PC-3 (cell line): ENCODE measurements at regions not wholly inside any gene's neighbourhood (a gene's known extent, or its start where the extent isn't known, plus 50 kb on each side); places are given as distances from the start of the nearest gene placed in this dataset.

ENCODE experiments used
- EZH2 ChIP-seq: fragments of 300-600 bp; sonication (generic); IDR thresholded peaks from one replicate; pipeline ENCODE4 v1.6.1; 2017; ENCODE audit warnings: antibody characterized with exemption, mild to moderate bottlenecking, low read length; ENCODE audit not compliant: unreplicated experiment
- EZH2phosphoT487 ChIP-seq: fragments of 300-600 bp; sonication (generic); IDR thresholded peaks from 2 replicates; pipeline ENCODE4 v1.6.1; 2018; ENCODE audit warnings: mild to moderate bottlenecking, antibody characterized with exemption, low read length, borderline replicate concordance
- TF ChIP-seq, protein P1 (sequence below): fragments of 300-600 bp; sonication (generic); conservative IDR thresholded peaks from 2 replicates; pipeline ENCODE4 v1.5.1; 2017; ENCODE audit warnings: antibody characterized with exemption, low read depth, mild to moderate bottlenecking, low read length

DNA sequence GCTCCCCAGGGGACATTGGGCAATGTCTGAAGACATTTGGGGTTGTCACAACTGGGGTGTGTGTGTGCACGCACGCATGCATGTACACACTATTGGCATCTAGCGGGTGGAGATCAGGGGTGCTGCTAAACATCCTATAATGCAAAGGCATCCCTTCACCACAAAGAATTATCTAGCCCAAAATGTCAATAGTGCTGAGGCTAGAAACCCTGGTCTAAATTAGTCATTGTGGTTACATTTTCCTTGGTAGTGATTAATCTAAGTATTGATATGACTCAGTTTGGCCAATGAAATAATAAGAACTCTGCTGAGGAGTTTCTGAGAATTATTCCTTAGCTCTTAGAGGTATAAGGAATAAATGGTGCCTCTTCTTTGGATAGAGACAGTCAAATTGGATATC is 200.2 kb downstream of the CLCN4 start:
- TF ChIP-seq, protein P1, sequence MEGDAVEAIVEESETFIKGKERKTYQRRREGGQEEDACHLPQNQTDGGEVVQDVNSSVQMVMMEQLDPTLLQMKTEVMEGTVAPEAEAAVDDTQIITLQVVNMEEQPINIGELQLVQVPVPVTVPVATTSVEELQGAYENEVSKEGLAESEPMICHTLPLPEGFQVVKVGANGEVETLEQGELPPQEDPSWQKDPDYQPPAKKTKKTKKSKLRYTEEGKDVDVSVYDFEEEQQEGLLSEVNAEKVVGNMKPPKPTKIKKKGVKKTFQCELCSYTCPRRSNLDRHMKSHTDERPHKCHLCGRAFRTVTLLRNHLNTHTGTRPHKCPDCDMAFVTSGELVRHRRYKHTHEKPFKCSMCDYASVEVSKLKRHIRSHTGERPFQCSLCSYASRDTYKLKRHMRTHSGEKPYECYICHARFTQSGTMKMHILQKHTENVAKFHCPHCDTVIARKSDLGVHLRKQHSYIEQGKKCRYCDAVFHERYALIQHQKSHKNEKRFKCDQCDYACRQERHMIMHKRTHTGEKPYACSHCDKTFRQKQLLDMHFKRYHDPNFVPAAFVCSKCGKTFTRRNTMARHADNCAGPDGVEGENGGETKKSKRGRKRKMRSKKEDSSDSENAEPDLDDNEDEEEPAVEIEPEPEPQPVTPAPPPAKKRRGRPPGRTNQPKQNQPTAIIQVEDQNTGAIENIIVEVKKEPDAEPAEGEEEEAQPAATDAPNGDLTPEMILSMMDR, result no peak
- TF ChIP-seq EZH2 (no peak), EZH2phosphoT487 (no peak)
